ENCODE measurements at regions not wholly inside any gene's neighbourhood (a gene's known extent, or its start where the extent isn't known, plus 50 kb on each side); places are given as distances from the start of the nearest gene placed in this dataset.

GRCh38 chr7:17530244-17530643 lies 231.8 kb downstream of the AHR start:
- H3K27me3 Mint-ChIP-seq (ENCODE audit: low read depth, unreplicated experiment): no peaks in the 10 kb centered on the region
- peaks cover 2% of the 10 kb centered on the region for H3K9me3 Mint-ChIP-seq (ENCODE audit: unreplicated experiment)
- no peaks in the 10 kb centered on the region for H3K36me3 Mint-ChIP-seq (ENCODE audit: low read depth, unreplicated experiment)
- H3K27ac Mint-ChIP-seq (ENCODE audit: unreplicated experiment): peak overlapping the region; percentile 90
- no peak overlapping the region for H3K4me2 ChIP-seq (ENCODE audit: low read length)
- H3K4me1 Mint-ChIP-seq (ENCODE audit: low read depth, unreplicated experiment): peaks cover 25% of the 10 kb centered on the region
- H2AFZ ChIP-seq (ENCODE audit: low read depth, low read length): peak overlapping the region; percentile 8
- peak overlapping the region; percentile 53 for H3K9ac ChIP-seq (ENCODE audit: low read length)
- no peaks in the 10 kb centered on the region for H3K36me3 ChIP-seq (ENCODE audit: insufficient read depth, low read length)
- no peak overlapping the region for H3K4me3 ChIP-seq (ENCODE audit: insufficient read depth, low read depth, low read length)
- peak; percentile 95 for DNase-seq (ENCODE audit: low read depth)
- H3K27me3 ChIP-seq (ENCODE audit: insufficient read depth, low read length): no peaks in the 10 kb centered on the region
- no peak for FAIRE-seq
- peaks cover 34% of the 10 kb centered on the region for H3K4me1 ChIP-seq (ENCODE audit: insufficient read depth, low read length)
- no peaks in the 10 kb centered on the region for H4K20me1 ChIP-seq (ENCODE audit: insufficient read depth, low read length)
- H3K9me3 ChIP-seq (ENCODE audit: insufficient read depth, low read depth, low read length): no peaks in the 10 kb centered on the region
- TF ChIP-seq, protein P1, sequence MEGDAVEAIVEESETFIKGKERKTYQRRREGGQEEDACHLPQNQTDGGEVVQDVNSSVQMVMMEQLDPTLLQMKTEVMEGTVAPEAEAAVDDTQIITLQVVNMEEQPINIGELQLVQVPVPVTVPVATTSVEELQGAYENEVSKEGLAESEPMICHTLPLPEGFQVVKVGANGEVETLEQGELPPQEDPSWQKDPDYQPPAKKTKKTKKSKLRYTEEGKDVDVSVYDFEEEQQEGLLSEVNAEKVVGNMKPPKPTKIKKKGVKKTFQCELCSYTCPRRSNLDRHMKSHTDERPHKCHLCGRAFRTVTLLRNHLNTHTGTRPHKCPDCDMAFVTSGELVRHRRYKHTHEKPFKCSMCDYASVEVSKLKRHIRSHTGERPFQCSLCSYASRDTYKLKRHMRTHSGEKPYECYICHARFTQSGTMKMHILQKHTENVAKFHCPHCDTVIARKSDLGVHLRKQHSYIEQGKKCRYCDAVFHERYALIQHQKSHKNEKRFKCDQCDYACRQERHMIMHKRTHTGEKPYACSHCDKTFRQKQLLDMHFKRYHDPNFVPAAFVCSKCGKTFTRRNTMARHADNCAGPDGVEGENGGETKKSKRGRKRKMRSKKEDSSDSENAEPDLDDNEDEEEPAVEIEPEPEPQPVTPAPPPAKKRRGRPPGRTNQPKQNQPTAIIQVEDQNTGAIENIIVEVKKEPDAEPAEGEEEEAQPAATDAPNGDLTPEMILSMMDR (IDR thresholded peaks at IDR 0.05; ENCODE audit: insufficient read depth, low read depth, low read length): no peak
- no peak for TF ChIP-seq EZH2 (IDR thresholded peaks at IDR 0.05; ENCODE audit: insufficient read depth, low read length)
- H3K79me2 ChIP-seq (ENCODE audit: insufficient read depth, low read length): no peaks in the 10 kb centered on the region
- H3K4me3 Mint-ChIP-seq (ENCODE audit: unreplicated experiment): no peak overlapping the region
- H3K27ac ChIP-seq (ENCODE audit: low read depth, low read length): peak overlapping the region; percentile 84

- Histone ChIP-seq H3K27ac (ENCODE audit: low read depth, low read length) (peak overlapping the region; percentile 84), H2AFZ (ENCODE audit: low read depth, low read length) (peak overlapping the region; percentile 23), H3K9me3 (ENCODE audit: insufficient read depth, low read depth, low read length) (no peaks in the 10 kb centered on the region), H3K36me3 (ENCODE audit: insufficient read depth, low read length) (no peaks in the 10 kb centered on the region), H3K9ac (ENCODE audit: low read length) (peak overlapping the region; percentile 45), H3K27me3 (ENCODE audit: insufficient read depth, low read length) (no peaks in the 10 kb centered on the region), H3K79me2 (ENCODE audit: insufficient read depth, low read length) (no peaks in the 10 kb centered on the region), H4K20me1 (ENCODE audit: insufficient read depth, low read length) (no peaks in the 10 kb centered on the region), H3K4me2 (ENCODE audit: low read length) (no peak overlapping the region), H3K4me3 (ENCODE audit: insufficient read depth, low read depth, low read length) (no peak overlapping the region), H3K4me1 (ENCODE audit: insufficient read depth, low read length) (peaks cover 33% of the 10 kb centered on the region)
- H3K27ac Mint-ChIP-seq (ENCODE audit: unreplicated experiment): no peak overlapping the region
- no peaks in the 10 kb centered on the region for H3K36me3 Mint-ChIP-seq (ENCODE audit: low read depth, unreplicated experiment)
- peak; percentile 23 for FAIRE-seq
- H3K4me1 Mint-ChIP-seq (ENCODE audit: low read depth, unreplicated experiment): peaks cover 25% of the 10 kb centered on the region
- H3K27me3 Mint-ChIP-seq (ENCODE audit: low read depth, unreplicated experiment): no peaks in the 10 kb centered on the region
- DNase-seq (ENCODE audit: low read depth): no peak
- no peak for TF ChIP-seq EZH2 (IDR thresholded peaks at IDR 0.05; ENCODE audit: insufficient read depth, low read length)
- TF ChIP-seq, protein P1 (IDR thresholded peaks at IDR 0.05; ENCODE audit: insufficient read depth, low read depth, low read length): no peak
- no peak overlapping the region for H3K4me3 Mint-ChIP-seq (ENCODE audit: unreplicated experiment)
- H3K9me3 Mint-ChIP-seq (ENCODE audit: unreplicated experiment): peaks cover 2% of the 10 kb centered on the region
Observed at GRCh38 chr7:17530741-17531421, 232.4 kb downstream of the AHR start.

GRCh38 chr7:17532861-17533404 lies 234.5 kb downstream of the AHR start:
- Histone ChIP-seq H3K9me3 (ENCODE audit: insufficient read depth, low read depth, low read length) (no peaks in the 10 kb centered on the region), H3K4me2 (ENCODE audit: low read length) (peak overlapping the region; percentile 60), H3K9ac (ENCODE audit: low read length) (peak overlapping the region; percentile 38), H2AFZ (ENCODE audit: low read depth, low read length) (peak overlapping the region; percentile 39), H3K79me2 (ENCODE audit: insufficient read depth, low read length) (no peaks in the 10 kb centered on the region), H3K4me1 (ENCODE audit: insufficient read depth, low read length) (peaks cover 33% of the 10 kb centered on the region), H3K36me3 (ENCODE audit: insufficient read depth, low read length) (no peaks in the 10 kb centered on the region), H3K27me3 (ENCODE audit: insufficient read depth, low read length) (no peaks in the 10 kb centered on the region), H3K4me3 (ENCODE audit: insufficient read depth, low read depth, low read length) (no peak overlapping the region), H3K27ac (ENCODE audit: low read depth, low read length) (peak overlapping the region; percentile 69), H4K20me1 (ENCODE audit: insufficient read depth, low read length) (no peaks in the 10 kb centered on the region)
- H3K27me3 Mint-ChIP-seq (ENCODE audit: low read depth, unreplicated experiment): no peaks in the 10 kb centered on the region
- peaks cover 25% of the 10 kb centered on the region for H3K4me1 Mint-ChIP-seq (ENCODE audit: low read depth, unreplicated experiment)
- peak overlapping the region; percentile 91 for H3K27ac Mint-ChIP-seq (ENCODE audit: unreplicated experiment)
- H3K4me3 Mint-ChIP-seq (ENCODE audit: unreplicated experiment): no peak overlapping the region
- no peaks in the 10 kb centered on the region for H3K36me3 Mint-ChIP-seq (ENCODE audit: low read depth, unreplicated experiment)
- DNase-seq (ENCODE audit: low read depth) (peak; percentile 98), FAIRE-seq (peak; percentile 84)
- H3K9me3 Mint-ChIP-seq (ENCODE audit: unreplicated experiment): no peaks in the 10 kb centered on the region
- TF ChIP-seq, protein P1 (IDR thresholded peaks at IDR 0.05; ENCODE audit: insufficient read depth, low read depth, low read length): no peak
- TF ChIP-seq EZH2 (IDR thresholded peaks at IDR 0.05; ENCODE audit: insufficient read depth, low read length): no peak

All from astrocyte (in vitro differentiated cells and primary cell).